Activated CD4-positive, alpha-beta memory T cell treated with anti-CD3 and anti-CD28 coated beads for 36 hours (primary cell): ENCODE measurements at regions not wholly inside any gene's neighbourhood (a gene's known extent, or its start where the extent isn't known, plus 50 kb on each side); places are given as distances from the start of the nearest gene placed in this dataset.

Experiments
- CTCF ChIA-PET: fragments of 350-600 bp; sonication (Branson Sonifier 250); formaldehyde crosslinking; loops from one replicate; lab custom pipeline; 2021; ENCODE audit warnings: antibody characterized with exemption, inconsistent platforms; lab: Charles Lee
- POLR2A ChIA-PET: fragments of 350-600 bp; sonication (Branson Sonifier 250); formaldehyde crosslinking; loops from one replicate; lab custom pipeline; 2021; ENCODE audit warnings: antibody characterized with exemption; lab: Charles Lee
- DNase-seq: peaks from one replicate; pipeline ENCODE4 v3.0.0-alpha.2; 2020
- H3K27ac Mint-ChIP-seq: one replicate; pipeline ENCODE4 v1.8.0; 2021; ENCODE audit warnings: mixed read lengths
- H3K27me3 Mint-ChIP-seq: one replicate; pipeline ENCODE4 v1.8.0; 2021; ENCODE audit warnings: mixed read lengths
- H3K36me3 Mint-ChIP-seq: one replicate; pipeline ENCODE4 v1.8.0; 2021; ENCODE audit warnings: mixed read lengths
- H3K4me1 Mint-ChIP-seq: one replicate; pipeline ENCODE4 v1.8.0; 2021; ENCODE audit warnings: low read depth, mixed read lengths
- H3K4me3 Mint-ChIP-seq: one replicate; pipeline ENCODE4 v1.8.0; 2021; ENCODE audit warnings: mild to moderate bottlenecking, mixed read lengths
- H3K9me3 Mint-ChIP-seq: one replicate; pipeline ENCODE4 v1.8.0; 2021; ENCODE audit warnings: mixed read lengths
- intact Hi-C: fragments of 100-400 bp; cut with micrococcal nuclease; formaldehyde crosslinking; loops from one replicate; pipeline ENCODE4 v1.15.1; 2023

DNA sequence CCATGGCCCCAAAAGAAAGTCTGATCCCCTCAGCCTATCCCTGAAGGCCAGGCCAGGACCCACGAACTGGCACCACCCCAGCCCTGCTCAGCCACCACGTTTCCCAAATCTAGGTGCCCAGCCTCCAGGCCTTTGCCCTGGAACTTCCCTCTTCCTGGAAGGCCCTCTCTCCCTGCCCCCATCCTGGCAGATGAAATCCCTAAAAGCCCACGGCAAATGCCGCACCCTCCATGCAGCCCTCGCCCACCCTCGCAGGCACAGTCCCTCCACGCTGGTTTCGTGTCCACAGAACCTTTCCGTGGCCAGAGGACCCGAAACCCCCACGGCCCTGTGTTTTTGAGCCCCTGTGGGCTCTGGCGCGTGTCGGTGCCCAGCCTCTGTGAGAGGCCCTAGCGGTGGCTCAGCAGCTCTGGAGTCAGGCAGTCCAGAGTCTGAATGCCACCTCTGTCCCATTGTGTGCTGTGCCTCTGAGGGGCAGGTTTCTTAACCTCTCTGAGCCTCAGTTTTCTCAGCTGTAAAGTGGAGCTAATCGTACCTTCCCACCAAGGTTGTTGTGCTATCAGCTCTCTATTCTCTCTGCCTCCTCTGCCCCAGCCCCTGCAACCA is 138.5 kb upstream of the IQSEC1 start:
- H3K27me3 Mint-ChIP-seq: peaks cover 11% of the 10 kb centered on the region
- H3K9me3 Mint-ChIP-seq: no peaks in the 10 kb centered on the region
- H3K27ac Mint-ChIP-seq: no peak overlapping the region
- no peaks in the 10 kb centered on the region for H3K36me3 Mint-ChIP-seq
- ChIA-PET POLR2A (no interaction called here), CTCF (interaction anchor here (0.6 kb wide), 1 partner anchor 20 kb away, joined by 3 read pairs; no protein-coding TSS in a partner anchor)
- H3K4me3 Mint-ChIP-seq: no peak overlapping the region
- no peak for DNase-seq
- no peaks in the 10 kb centered on the region for H3K4me1 Mint-ChIP-seq
- intact Hi-C loops: no loop called here

- Mint-ChIP-seq H3K36me3 (no peaks in the 10 kb centered on the region), H3K4me3 (no peak overlapping the region), H3K27me3 (peaks cover 22% of the 10 kb centered on the region), H3K4me1 (no peaks in the 10 kb centered on the region), H3K9me3 (no peaks in the 10 kb centered on the region), H3K27ac (no peak overlapping the region)
- CTCF ChIA-PET: no interaction called here
- DNase-seq: no peak
- intact Hi-C loops: no loop called here
- POLR2A ChIA-PET: no interaction called here
Observed at GRCh38 chr3:13210221-13210975, 137.2 kb upstream of the IQSEC1 start.

GRCh38 chr3:13209634-13209997 is 136.4 kb upstream of the IQSEC1 start:
- Mint-ChIP-seq H3K27me3 (peaks cover 27% of the 10 kb centered on the region), H3K4me3 (no peak overlapping the region), H3K9me3 (no peaks in the 10 kb centered on the region), H3K4me1 (no peaks in the 10 kb centered on the region), H3K36me3 (no peaks in the 10 kb centered on the region), H3K27ac (no peak overlapping the region)
- CTCF ChIA-PET: no interaction called here
- POLR2A ChIA-PET: no interaction called here
- DNase-seq: no peak
- intact Hi-C loops: no loop called here

DNA sequence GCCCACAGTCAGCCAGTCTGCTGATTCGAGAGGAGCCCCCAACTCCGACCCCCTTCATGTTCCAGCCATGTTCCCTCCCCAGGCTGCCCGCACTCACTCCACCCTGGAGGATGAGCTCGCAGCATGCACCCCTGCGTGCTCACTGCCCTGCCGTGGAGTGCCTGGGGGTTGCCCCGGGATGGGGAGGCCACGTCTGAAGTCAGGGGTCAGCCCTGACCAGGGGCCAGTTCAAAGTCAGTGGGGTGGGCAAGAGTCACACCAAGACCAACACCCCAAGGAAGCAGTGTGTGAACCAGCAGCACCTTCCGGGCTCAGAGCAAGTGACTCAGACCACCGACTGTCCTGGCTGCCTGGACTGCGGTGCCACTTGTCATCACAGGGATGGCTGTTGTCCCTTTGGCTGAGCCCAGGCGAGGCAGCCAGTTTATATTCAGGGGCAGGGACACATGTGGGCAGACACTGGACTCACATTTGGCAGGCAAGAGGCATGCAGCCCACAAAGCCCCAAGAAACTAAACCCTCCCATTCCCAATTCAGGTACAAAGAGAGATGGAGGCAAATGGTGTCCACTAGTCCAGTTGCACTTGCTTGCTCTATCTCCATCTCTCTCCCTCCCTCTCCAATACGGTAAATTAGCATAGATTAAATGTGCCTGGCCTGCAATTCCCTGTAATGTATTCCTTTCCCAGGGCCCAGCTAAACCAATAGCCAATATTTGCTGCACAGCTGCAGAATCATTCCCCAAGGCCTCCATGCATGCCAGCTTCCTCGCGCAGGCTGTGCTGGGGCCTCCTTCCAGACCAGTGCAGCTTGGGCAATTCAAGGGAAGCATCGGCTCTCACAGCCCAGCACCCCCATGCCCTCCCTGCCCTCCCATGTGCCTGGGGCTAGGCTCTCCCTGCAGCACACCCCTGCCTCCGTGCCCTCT is 135.7 kb upstream of the IQSEC1 start:
- Mint-ChIP-seq H3K4me1 (no peaks in the 10 kb centered on the region), H3K36me3 (no peaks in the 10 kb centered on the region), H3K4me3 (no peak overlapping the region), H3K27ac (no peak overlapping the region), H3K27me3 (peaks cover 30% of the 10 kb centered on the region), H3K9me3 (no peaks in the 10 kb centered on the region)
- ChIA-PET POLR2A (no interaction called here), CTCF (no interaction called here)
- intact Hi-C loops: no loop called here
- DNase-seq: no peak

GRCh38 chr3:13207975-13208705 is 134.9 kb upstream of the IQSEC1 start:
- H3K27me3 Mint-ChIP-seq: peaks cover 37% of the 10 kb centered on the region
- H3K36me3 Mint-ChIP-seq: no peaks in the 10 kb centered on the region
- no peak overlapping the region for H3K4me3 Mint-ChIP-seq
- CTCF ChIA-PET: interaction anchor here (0.8 kb wide), 1 partner anchor 116 kb away, joined by 3 read pairs; no protein-coding TSS in a partner anchor
- no peak for DNase-seq
- no peak overlapping the region for H3K27ac Mint-ChIP-seq
- no peaks in the 10 kb centered on the region for H3K4me1 Mint-ChIP-seq
- intact Hi-C loops: no loop called here
- POLR2A ChIA-PET: no interaction called here
- no peaks in the 10 kb centered on the region for H3K9me3 Mint-ChIP-seq

GRCh38 chr3:13207578-13207922 is 134.3 kb upstream of the IQSEC1 start:
- Mint-ChIP-seq H3K9me3 (no peaks in the 10 kb centered on the region), H3K27me3 (peaks cover 43% of the 10 kb centered on the region), H3K36me3 (no peaks in the 10 kb centered on the region), H3K27ac (no peak overlapping the region), H3K4me3 (no peak overlapping the region), H3K4me1 (no peaks in the 10 kb centered on the region)
- POLR2A ChIA-PET: no interaction called here
- no peak for DNase-seq
- CTCF ChIA-PET: interaction anchor here (0.8 kb wide), 1 partner anchor 116 kb away, joined by 3 read pairs; no protein-coding TSS in a partner anchor
- intact Hi-C loops: no loop called here

GRCh38 chr3:13206799-13207577 is 133.8 kb upstream of the IQSEC1 start:
- POLR2A ChIA-PET: no interaction called here

GRCh38 chr3:13205567-13206143 is 132.4 kb upstream of the IQSEC1 start:
- no peak for DNase-seq
- intact Hi-C loops: no loop called here
- no peaks in the 10 kb centered on the region for H3K9me3 Mint-ChIP-seq
- CTCF ChIA-PET: interaction anchor here (0.6 kb wide), 1 partner anchor 14 kb away, joined by 3 read pairs; no protein-coding TSS in a partner anchor
- H3K27ac Mint-ChIP-seq: no peak overlapping the region
- H3K4me1 Mint-ChIP-seq: no peaks in the 10 kb centered on the region
- POLR2A ChIA-PET: no interaction called here
- H3K27me3 Mint-ChIP-seq: peaks cover 52% of the 10 kb centered on the region
- H3K36me3 Mint-ChIP-seq: no peaks in the 10 kb centered on the region
- no peak overlapping the region for H3K4me3 Mint-ChIP-seq

More at GRCh38 chr3:13206799-13207577, 133.8 kb upstream of the IQSEC1 start:
- no peaks in the 10 kb centered on the region for H3K36me3 Mint-ChIP-seq
- no peak for DNase-seq
- CTCF ChIA-PET: no interaction called here
- no peaks in the 10 kb centered on the region for H3K4me1 Mint-ChIP-seq
- no peak overlapping the region for H3K27ac Mint-ChIP-seq
- intact Hi-C loops: no loop called here
- H3K9me3 Mint-ChIP-seq: no peaks in the 10 kb centered on the region
- no peak overlapping the region for H3K4me3 Mint-ChIP-seq
- H3K27me3 Mint-ChIP-seq: peaks cover 48% of the 10 kb centered on the region

GRCh38 chr3:13204177-13204581 is 130.9 kb upstream of the IQSEC1 start:
- H3K27me3 Mint-ChIP-seq: peaks cover 57% of the 10 kb centered on the region
- H3K36me3 Mint-ChIP-seq: no peaks in the 10 kb centered on the region
- intact Hi-C loops: no loop called here
- POLR2A ChIA-PET: no interaction called here
- H3K4me3 Mint-ChIP-seq: no peak overlapping the region
- no peaks in the 10 kb centered on the region for H3K9me3 Mint-ChIP-seq
- CTCF ChIA-PET: interaction anchor here (1.3 kb wide), 1 partner anchor 112 kb away, joined by 4 read pairs; no protein-coding TSS in a partner anchor
- H3K4me1 Mint-ChIP-seq: no peaks in the 10 kb centered on the region
- no peak for DNase-seq
- H3K27ac Mint-ChIP-seq: no peak overlapping the region

- no peak for DNase-seq
- Mint-ChIP-seq H3K4me3 (no peak overlapping the region), H3K4me1 (no peaks in the 10 kb centered on the region), H3K36me3 (no peaks in the 10 kb centered on the region), H3K9me3 (no peaks in the 10 kb centered on the region), H3K27ac (no peak overlapping the region), H3K27me3 (peaks cover 56% of the 10 kb centered on the region)
- intact Hi-C loops: no loop called here
- ChIA-PET POLR2A (no interaction called here), CTCF (interaction anchor here (1.3 kb wide), 1 partner anchor 112 kb away, joined by 4 read pairs; no protein-coding TSS in a partner anchor)
Observed at GRCh38 chr3:13203398-13204176, 130.4 kb upstream of the IQSEC1 start.
